ENCODE measurements at regions not wholly inside any gene's neighbourhood (a gene's known extent, or its start where the extent isn't known, plus 50 kb on each side); places are given as distances from the start of the nearest gene placed in this dataset.

DNA sequence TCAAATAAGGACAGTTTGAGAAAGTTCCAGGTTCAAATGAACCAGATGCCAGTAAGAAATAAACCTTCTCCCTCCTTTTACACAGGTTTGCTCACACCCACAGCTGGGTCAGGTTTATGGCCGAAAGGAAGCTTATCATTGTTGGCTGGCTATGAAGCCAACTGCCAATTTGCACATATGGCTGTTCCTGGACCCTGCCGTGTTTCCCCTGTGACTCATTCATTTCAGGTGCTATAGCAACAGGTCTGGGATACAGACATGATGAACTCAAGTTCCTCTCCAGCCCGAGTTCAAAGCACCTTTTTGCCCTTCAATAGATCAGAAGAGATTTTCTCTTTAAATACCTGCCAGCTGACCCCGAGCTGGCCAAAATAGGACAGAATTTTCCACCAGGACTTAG is 134.4 kb upstream of the SMYD2 start:
- H4K20me1 ChIP-seq (ENCODE audit: insufficient read depth, low read length) = no peaks in the 10 kb centered on the region
- H3K79me2 ChIP-seq (ENCODE audit: insufficient read depth, low read length) = no peaks in the 10 kb centered on the region
- H2AFZ ChIP-seq (ENCODE audit: low read length) = no peak overlapping the region
- no peaks in the 10 kb centered on the region for H3K9me3 ChIP-seq (ENCODE audit: low read depth, low read length)
- H3K36me3 ChIP-seq (ENCODE audit: insufficient read depth, low read length) = no peaks in the 10 kb centered on the region
- no peak overlapping the region for H3K4me2 ChIP-seq (ENCODE audit: insufficient read depth, low read length)
- TF ChIP-seq, protein P1, sequence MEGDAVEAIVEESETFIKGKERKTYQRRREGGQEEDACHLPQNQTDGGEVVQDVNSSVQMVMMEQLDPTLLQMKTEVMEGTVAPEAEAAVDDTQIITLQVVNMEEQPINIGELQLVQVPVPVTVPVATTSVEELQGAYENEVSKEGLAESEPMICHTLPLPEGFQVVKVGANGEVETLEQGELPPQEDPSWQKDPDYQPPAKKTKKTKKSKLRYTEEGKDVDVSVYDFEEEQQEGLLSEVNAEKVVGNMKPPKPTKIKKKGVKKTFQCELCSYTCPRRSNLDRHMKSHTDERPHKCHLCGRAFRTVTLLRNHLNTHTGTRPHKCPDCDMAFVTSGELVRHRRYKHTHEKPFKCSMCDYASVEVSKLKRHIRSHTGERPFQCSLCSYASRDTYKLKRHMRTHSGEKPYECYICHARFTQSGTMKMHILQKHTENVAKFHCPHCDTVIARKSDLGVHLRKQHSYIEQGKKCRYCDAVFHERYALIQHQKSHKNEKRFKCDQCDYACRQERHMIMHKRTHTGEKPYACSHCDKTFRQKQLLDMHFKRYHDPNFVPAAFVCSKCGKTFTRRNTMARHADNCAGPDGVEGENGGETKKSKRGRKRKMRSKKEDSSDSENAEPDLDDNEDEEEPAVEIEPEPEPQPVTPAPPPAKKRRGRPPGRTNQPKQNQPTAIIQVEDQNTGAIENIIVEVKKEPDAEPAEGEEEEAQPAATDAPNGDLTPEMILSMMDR (IDR thresholded peaks at IDR 0.05; ENCODE audit: extremely low read depth, low read depth, low read length) = no peak
- DNase-seq (ENCODE audit: insufficient read length, low spot score, missing footprints) = no peak
- no peak overlapping the region for H3K27ac ChIP-seq (ENCODE audit: low read depth, low read length)
- no peaks in the 10 kb centered on the region for H3K4me1 ChIP-seq (ENCODE audit: insufficient read depth, low read length)
- no peak overlapping the region for H3K4me3 ChIP-seq (ENCODE audit: insufficient read depth, low read length)
- peaks cover 3% of the 10 kb centered on the region for H3K27me3 ChIP-seq (ENCODE audit: insufficient read depth, low read length)

DNA sequence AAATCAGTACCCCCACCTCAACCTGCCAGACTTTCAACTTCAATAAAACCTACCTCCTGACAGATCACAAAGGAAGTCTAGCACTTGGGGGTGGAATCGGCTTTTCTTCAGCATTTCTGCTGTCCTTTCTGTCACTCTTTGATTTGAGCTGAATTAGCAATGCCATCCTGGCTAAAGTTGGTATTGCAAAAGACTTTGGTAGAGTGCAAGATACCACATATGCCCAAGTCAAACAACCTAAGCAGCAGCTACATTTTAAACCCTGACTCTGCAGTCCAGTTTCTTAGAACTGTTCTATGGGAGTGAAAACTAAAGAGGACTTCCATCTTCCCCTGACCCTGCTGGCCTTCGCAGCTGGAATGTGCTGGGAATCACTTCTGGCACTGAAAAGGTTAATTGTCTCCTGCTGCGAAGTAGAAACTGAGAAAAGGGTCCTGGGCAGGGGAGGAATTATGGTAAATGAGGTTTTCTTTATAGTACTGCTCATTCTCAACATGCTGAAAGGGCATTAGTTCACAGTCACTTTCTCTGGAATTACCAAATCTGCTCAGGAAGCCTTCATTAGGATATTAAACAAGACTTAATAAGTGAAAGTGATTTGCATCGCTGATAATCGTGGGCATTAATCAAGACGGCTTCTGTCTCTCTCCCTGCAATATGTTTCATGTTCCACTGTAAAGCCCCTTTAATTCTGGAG is 126.2 kb upstream of the SMYD2 start:
- no peaks in the 10 kb centered on the region for H3K79me2 ChIP-seq (ENCODE audit: insufficient read depth, low read length)
- H3K9me3 ChIP-seq (ENCODE audit: low read depth, low read length) = no peaks in the 10 kb centered on the region
- no peak overlapping the region for H3K27ac ChIP-seq (ENCODE audit: low read depth, low read length)
- H3K4me3 ChIP-seq (ENCODE audit: insufficient read depth, low read length) = no peak overlapping the region
- no peaks in the 10 kb centered on the region for H3K36me3 ChIP-seq (ENCODE audit: insufficient read depth, low read length)
- no peak for DNase-seq (ENCODE audit: insufficient read length, low spot score, missing footprints)
- no peak overlapping the region for H2AFZ ChIP-seq (ENCODE audit: low read length)
- H3K27me3 ChIP-seq (ENCODE audit: insufficient read depth, low read length) = peaks cover 5% of the 10 kb centered on the region
- H3K4me1 ChIP-seq (ENCODE audit: insufficient read depth, low read length) = no peaks in the 10 kb centered on the region
- TF ChIP-seq, protein P1 (IDR thresholded peaks at IDR 0.05; ENCODE audit: extremely low read depth, low read depth, low read length) = no peak
- H4K20me1 ChIP-seq (ENCODE audit: insufficient read depth, low read length) = no peaks in the 10 kb centered on the region
- no peak overlapping the region for H3K4me2 ChIP-seq (ENCODE audit: insufficient read depth, low read length)

DNA sequence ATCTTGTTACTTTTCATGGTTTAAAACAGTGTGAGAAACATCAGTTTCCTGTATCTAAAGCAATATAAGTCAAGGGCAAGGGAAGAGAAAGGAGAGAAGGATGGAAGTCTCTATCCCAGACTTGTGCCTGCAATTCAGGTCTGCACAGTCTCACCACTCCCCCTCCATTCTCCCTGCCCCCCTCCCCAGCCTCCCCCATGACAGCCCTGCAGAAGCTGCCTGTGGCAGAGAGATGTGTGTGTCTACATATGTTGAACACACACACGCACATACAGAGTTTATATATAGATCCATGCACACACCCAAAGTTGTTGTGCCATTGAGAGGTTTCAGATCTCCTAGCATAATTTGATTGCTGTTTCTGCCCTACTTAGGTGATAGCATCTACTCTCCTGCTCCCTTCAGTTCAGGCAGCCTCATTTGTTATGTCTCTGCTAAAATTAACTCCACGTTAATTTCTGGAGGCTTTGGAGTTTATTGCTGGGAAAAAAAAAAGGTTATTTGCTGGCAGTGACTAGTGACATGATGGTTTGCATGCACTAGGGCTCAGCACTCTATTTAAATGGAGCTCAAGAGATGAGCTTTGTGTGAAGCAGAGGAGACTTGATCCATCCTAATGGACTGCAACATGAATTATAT is 124.9 kb upstream of the SMYD2 start:
- Histone ChIP-seq H2AFZ (ENCODE audit: low read length) (no peak overlapping the region), H3K4me3 (ENCODE audit: insufficient read depth, low read length) (no peak overlapping the region), H3K27ac (ENCODE audit: low read depth, low read length) (no peak overlapping the region), H3K79me2 (ENCODE audit: insufficient read depth, low read length) (no peaks in the 10 kb centered on the region), H3K27me3 (ENCODE audit: insufficient read depth, low read length) (peaks cover 5% of the 10 kb centered on the region), H3K4me1 (ENCODE audit: insufficient read depth, low read length) (no peaks in the 10 kb centered on the region), H3K36me3 (ENCODE audit: insufficient read depth, low read length) (no peaks in the 10 kb centered on the region), H4K20me1 (ENCODE audit: insufficient read depth, low read length) (no peaks in the 10 kb centered on the region), H3K4me2 (ENCODE audit: insufficient read depth, low read length) (no peak overlapping the region), H3K9me3 (ENCODE audit: low read depth, low read length) (no peaks in the 10 kb centered on the region)
- DNase-seq (ENCODE audit: insufficient read length, low spot score, missing footprints) = no peak
- TF ChIP-seq, protein P1 (IDR thresholded peaks at IDR 0.05; ENCODE audit: extremely low read depth, low read depth, low read length) = no peak

DNA sequence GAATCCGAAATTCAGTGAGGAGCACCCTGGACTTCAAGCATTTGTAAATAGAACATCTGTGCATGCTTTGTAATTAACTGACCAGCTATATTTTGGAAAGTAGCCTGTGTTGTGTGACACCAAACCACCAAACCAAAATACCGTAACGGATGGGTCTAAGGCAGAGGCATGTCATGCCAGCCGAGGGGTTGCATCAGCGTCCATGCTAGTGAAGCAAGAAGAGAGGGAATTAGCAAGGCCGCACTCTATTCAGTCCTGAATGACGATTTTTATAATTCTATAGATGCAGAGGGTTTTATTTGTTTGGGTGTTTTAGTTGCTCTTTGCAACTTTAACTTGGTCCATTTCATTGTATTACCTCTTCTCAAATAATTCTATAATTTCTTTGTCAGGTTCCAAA is 116.8 kb upstream of the SMYD2 start:
- H4K20me1 ChIP-seq (ENCODE audit: insufficient read depth, low read length) = no peaks in the 10 kb centered on the region
- H3K79me2 ChIP-seq (ENCODE audit: insufficient read depth, low read length) = no peaks in the 10 kb centered on the region
- TF ChIP-seq, protein P1 (IDR thresholded peaks at IDR 0.05; ENCODE audit: extremely low read depth, low read depth, low read length) = no peak
- no peak overlapping the region for H3K4me2 ChIP-seq (ENCODE audit: insufficient read depth, low read length)
- H3K27ac ChIP-seq (ENCODE audit: low read depth, low read length) = no peak overlapping the region
- H3K4me1 ChIP-seq (ENCODE audit: insufficient read depth, low read length) = no peaks in the 10 kb centered on the region
- peaks cover 11% of the 10 kb centered on the region for H3K27me3 ChIP-seq (ENCODE audit: insufficient read depth, low read length)
- DNase-seq (ENCODE audit: insufficient read length, low spot score, missing footprints) = no peak
- H2AFZ ChIP-seq (ENCODE audit: low read length) = no peak overlapping the region
- no peaks in the 10 kb centered on the region for H3K36me3 ChIP-seq (ENCODE audit: insufficient read depth, low read length)
- no peaks in the 10 kb centered on the region for H3K9me3 ChIP-seq (ENCODE audit: low read depth, low read length)
- H3K4me3 ChIP-seq (ENCODE audit: insufficient read depth, low read length) = no peak overlapping the region

All from osteoblast (primary cell).